Activated naive CD4-positive, alpha-beta T cell treated with anti-CD3 and anti-CD28 coated beads for 36 hours (primary cell): ENCODE measurements at regions not wholly inside any gene's neighbourhood (a gene's known extent, or its start where the extent isn't known, plus 50 kb on each side); places are given as distances from the start of the nearest gene placed in this dataset.

Experiments
- CTCF ChIA-PET: fragments of 350-600 bp; sonication (Branson Sonifier 250); formaldehyde crosslinking; loops from one replicate; lab custom pipeline; 2021; ENCODE audit warnings: antibody characterized with exemption; lab: Charles Lee
- DNase-seq: peaks from one replicate; pipeline ENCODE4 v3.0.0-alpha.2; 2020
- H3K27ac Mint-ChIP-seq: one replicate; pipeline ENCODE4 v1.8.0; 2021; ENCODE audit warnings: mild to moderate bottlenecking, mixed read lengths
- H3K27me3 Mint-ChIP-seq: one replicate; pipeline ENCODE4 v1.8.0; 2021; ENCODE audit warnings: low read depth, mixed read lengths
- H3K36me3 Mint-ChIP-seq: one replicate; pipeline ENCODE4 v1.8.0; 2021; ENCODE audit warnings: low read depth, mixed read lengths
- H3K4me1 Mint-ChIP-seq: one replicate; pipeline ENCODE4 v1.8.0; 2021; ENCODE audit warnings: low read depth, mixed read lengths
- H3K4me3 Mint-ChIP-seq: one replicate; pipeline ENCODE4 v1.8.0; 2021; ENCODE audit warnings: mild to moderate bottlenecking, moderate library complexity, mixed read lengths
- H3K9me3 Mint-ChIP-seq: one replicate; pipeline ENCODE4 v1.8.0; 2021; ENCODE audit warnings: mixed read lengths
- intact Hi-C: fragments of 100-400 bp; cut with micrococcal nuclease; formaldehyde crosslinking; loops from one replicate; pipeline ENCODE4 v1.15.1; 2023

- intact Hi-C loops: no loop called here
- Mint-ChIP-seq H3K4me1 (no peaks in the 10 kb centered on the region), H3K27ac (no peak overlapping the region), H3K36me3 (no peaks in the 10 kb centered on the region), H3K27me3 (no peaks in the 10 kb centered on the region), H3K4me3 (no peak overlapping the region), H3K9me3 (no peaks in the 10 kb centered on the region)
- CTCF ChIA-PET: no interaction called here
- no peak for DNase-seq
Observed at GRCh38 chr2:47256416-47257087, 80.2 kb upstream of the CALM2 start.

DNA sequence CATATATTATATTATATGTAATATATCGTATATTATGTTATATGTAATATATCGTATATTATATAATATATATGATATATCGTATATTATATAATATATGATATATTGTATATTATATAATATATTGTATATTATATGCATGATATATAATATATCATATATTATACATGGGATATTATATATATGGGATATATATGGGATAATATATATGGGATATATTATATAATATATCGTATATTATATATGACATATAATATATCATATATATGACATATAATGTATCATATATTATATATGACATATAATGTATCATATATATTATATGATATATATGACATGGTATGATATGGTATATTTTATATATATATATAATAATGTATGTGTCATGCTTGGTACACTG, 79.5 kb upstream of the CALM2 start:
- H3K4me3 Mint-ChIP-seq: no peak overlapping the region
- H3K27ac Mint-ChIP-seq: no peak overlapping the region
- H3K9me3 Mint-ChIP-seq: no peaks in the 10 kb centered on the region
- H3K36me3 Mint-ChIP-seq: no peaks in the 10 kb centered on the region
- no peaks in the 10 kb centered on the region for H3K4me1 Mint-ChIP-seq
- no peaks in the 10 kb centered on the region for H3K27me3 Mint-ChIP-seq
- CTCF ChIA-PET: no interaction called here
- intact Hi-C loops: no loop called here
- DNase-seq: no peak

- H3K27me3 Mint-ChIP-seq: no peaks in the 10 kb centered on the region
- CTCF ChIA-PET: interaction anchor here (0.6 to 0.7 kb wide), 2 partner anchors 19 to 324 kb away, joined by 3 read pairs; no protein-coding TSS in a partner anchor
- DNase-seq: no peak
- no peaks in the 10 kb centered on the region for H3K36me3 Mint-ChIP-seq
- H3K27ac Mint-ChIP-seq: no peak overlapping the region
- H3K4me3 Mint-ChIP-seq: no peak overlapping the region
- no peaks in the 10 kb centered on the region for H3K9me3 Mint-ChIP-seq
- intact Hi-C loops: no loop called here
- H3K4me1 Mint-ChIP-seq: no peaks in the 10 kb centered on the region
Observed at GRCh38 chr2:47254464-47254863, 78.2 kb upstream of the CALM2 start.

DNA sequence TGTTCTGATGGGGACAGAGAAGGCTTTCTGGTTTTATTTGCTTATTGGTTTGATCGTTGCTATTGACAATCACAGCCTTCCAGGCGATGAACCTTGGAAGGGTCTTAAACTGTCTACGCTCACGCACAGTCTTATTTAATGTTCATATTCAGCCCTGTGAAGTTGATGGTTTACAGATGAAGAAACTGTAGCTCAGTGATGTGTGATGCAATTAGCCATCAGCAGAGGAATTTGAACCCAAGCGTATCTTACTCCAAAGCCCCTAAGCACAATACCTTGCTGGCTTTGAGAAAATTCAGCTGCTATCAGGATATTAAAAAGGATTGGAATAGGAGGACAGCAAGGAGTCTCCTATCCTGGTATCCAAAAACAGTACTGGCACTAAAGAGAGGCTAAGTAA, 77.1 kb upstream of the CALM2 start:
- Mint-ChIP-seq H3K4me3 (no peak overlapping the region), H3K36me3 (no peaks in the 10 kb centered on the region), H3K4me1 (no peaks in the 10 kb centered on the region), H3K27ac (no peak overlapping the region), H3K9me3 (no peaks in the 10 kb centered on the region), H3K27me3 (no peaks in the 10 kb centered on the region)
- DNase-seq: no peak
- intact Hi-C loops: no loop called here
- CTCF ChIA-PET: interaction anchor here (0.6 kb wide), 1 partner anchor 410 kb away, joined by 3 read pairs; no protein-coding TSS in a partner anchor

DNA sequence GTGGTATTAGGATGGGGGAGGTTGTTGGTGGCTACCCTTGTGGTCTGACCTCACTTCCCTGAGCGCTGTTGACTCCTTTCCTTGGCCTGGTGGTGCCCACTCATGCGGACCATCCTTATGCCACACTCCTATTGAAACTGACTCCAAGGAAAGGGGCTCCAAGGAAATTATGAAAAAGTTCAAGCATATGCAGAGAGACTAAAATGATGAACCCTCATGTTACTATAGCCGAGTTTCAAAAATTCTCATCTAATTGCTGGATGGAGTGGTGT, 75.0 kb upstream of the CALM2 start:
- no peak for DNase-seq
- Mint-ChIP-seq H3K4me3 (no peak overlapping the region), H3K27ac (no peak overlapping the region), H3K9me3 (no peaks in the 10 kb centered on the region), H3K36me3 (no peaks in the 10 kb centered on the region), H3K27me3 (no peaks in the 10 kb centered on the region), H3K4me1 (no peaks in the 10 kb centered on the region)
- intact Hi-C loops: no loop called here
- CTCF ChIA-PET: no interaction called here

DNA sequence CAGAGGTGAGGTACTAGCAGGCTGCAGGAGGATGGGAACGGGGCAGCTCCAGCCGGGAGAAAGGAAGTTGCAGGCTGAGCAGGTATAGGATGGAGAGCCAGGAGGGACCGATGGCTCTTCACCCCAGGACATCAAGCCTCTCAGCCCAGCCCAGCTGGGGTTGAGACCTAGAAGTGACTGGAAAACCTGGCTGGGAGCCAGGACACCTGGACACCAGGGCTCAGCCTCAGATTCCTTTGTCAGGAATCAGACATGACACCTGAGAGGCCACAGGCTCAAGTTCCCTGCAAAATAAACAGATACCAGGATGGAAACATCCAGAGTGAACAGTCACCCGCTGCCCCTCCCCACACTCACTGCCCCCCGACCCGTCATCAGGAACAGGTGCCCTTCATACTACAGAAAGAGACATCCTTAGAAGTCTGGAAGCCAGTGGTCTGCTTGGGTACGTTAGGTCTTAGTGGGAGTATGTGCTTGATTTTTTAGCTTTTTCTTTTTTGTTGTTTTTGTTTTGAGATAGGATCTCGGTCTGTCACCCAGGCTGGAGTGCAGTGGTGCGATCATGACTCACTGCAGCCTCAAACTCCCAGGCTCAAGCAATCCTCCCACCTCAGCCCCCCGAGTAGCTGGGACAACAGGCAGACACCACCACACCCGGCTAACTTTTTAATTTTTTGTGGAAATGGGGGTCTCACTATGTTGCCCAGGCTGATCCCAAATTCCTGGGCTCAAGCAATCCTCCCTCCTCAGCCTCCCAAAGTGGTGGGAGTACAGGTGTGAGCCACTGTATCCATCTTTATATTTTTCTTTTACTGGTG, 74.5 kb upstream of the CALM2 start:
- Mint-ChIP-seq H3K9me3 (no peaks in the 10 kb centered on the region), H3K27ac (no peak overlapping the region), H3K36me3 (no peaks in the 10 kb centered on the region), H3K27me3 (no peaks in the 10 kb centered on the region), H3K4me3 (no peak overlapping the region), H3K4me1 (no peaks in the 10 kb centered on the region)
- CTCF ChIA-PET: interaction anchor here (0.6 to 0.7 kb wide), 2 partner anchors 20 to 26 kb away, joined by 3 to 6 read pairs; no protein-coding TSS in a partner anchor
- no peak for DNase-seq
- intact Hi-C loops: no loop called here

DNA sequence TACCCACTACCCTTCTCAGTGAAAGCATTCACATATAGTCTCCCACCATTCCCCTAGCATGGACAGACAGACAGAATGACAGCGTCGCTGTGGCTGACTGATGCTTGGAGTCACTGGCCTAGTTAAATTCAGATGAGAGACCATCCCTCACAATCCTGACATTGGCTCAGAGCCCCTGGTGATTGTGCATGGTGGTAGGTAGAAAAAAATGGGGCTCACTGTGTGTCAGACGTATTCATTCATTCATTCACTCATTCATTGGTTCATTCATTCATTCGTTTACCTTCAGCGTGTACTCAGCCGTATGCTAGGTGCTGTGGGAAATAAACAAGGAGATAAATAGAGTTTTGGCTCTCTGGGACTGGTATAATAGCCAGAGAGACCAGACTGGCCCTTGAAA, 73.6 kb upstream of the CALM2 start:
- H3K4me3 Mint-ChIP-seq: no peak overlapping the region
- CTCF ChIA-PET: interaction anchor here (0.6 kb wide), 1 partner anchor 21 kb away, joined by 6 read pairs; no protein-coding TSS in a partner anchor
- intact Hi-C loops: no loop called here
- H3K27me3 Mint-ChIP-seq: no peaks in the 10 kb centered on the region
- no peak overlapping the region for H3K27ac Mint-ChIP-seq
- no peaks in the 10 kb centered on the region for H3K4me1 Mint-ChIP-seq
- no peak for DNase-seq
- no peaks in the 10 kb centered on the region for H3K36me3 Mint-ChIP-seq
- H3K9me3 Mint-ChIP-seq: no peaks in the 10 kb centered on the region

DNA sequence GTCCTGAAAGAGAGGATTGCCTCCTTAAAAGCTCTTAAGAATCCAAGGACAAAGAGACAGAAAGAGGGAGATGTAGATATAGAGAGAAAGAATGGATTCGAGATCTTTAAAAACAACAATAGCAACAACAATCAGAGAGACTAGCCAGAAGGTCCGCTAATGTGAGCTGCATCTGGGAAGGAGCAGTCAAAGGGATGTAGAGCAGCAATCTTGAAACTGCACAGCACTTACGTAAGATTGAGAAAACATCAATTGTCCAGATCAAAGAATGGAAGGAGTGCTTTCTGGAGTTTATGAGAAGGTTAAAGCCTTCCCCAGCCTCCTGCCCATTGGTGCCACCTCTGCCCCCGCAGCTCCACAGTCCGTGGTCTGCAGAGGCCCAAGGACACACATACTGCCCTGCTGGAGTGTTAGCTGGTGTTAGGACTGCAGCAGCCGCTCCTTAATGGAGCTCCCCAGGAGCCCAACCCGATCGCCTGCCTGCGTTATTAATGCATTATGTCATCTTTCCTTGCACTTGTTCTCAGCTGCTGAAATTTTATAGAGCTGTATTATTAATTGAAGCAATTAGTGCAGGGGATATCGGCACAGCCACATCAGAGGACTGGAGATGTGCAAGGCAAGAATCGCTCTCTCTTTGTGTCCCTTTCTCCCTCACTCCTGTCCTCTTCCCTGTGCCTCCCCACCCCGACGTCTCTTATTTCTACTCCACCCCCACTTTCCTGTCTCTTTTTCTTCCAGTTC, 73.0 kb upstream of the CALM2 start:
- H3K4me1 Mint-ChIP-seq: no peaks in the 10 kb centered on the region
- no peaks in the 10 kb centered on the region for H3K27me3 Mint-ChIP-seq
- H3K4me3 Mint-ChIP-seq: no peak overlapping the region
- H3K27ac Mint-ChIP-seq: no peak overlapping the region
- no peaks in the 10 kb centered on the region for H3K9me3 Mint-ChIP-seq
- DNase-seq: no peak
- H3K36me3 Mint-ChIP-seq: no peaks in the 10 kb centered on the region
- intact Hi-C loops: no loop called here
- CTCF ChIA-PET: no interaction called here

- Mint-ChIP-seq H3K36me3 (no peaks in the 10 kb centered on the region), H3K27me3 (no peaks in the 10 kb centered on the region), H3K27ac (no peak overlapping the region), H3K4me3 (no peak overlapping the region), H3K4me1 (no peaks in the 10 kb centered on the region), H3K9me3 (no peaks in the 10 kb centered on the region)
- intact Hi-C loops: no loop called here
- CTCF ChIA-PET: no interaction called here
- DNase-seq: no peak
Observed at GRCh38 chr2:47243596-47244323, 67.4 kb upstream of the CALM2 start.

GRCh38 chr2:47241715-47242114, 65.4 kb upstream of the CALM2 start:
- CTCF ChIA-PET: no interaction called here
- no peak overlapping the region for H3K4me3 Mint-ChIP-seq
- no peaks in the 10 kb centered on the region for H3K27me3 Mint-ChIP-seq
- no peaks in the 10 kb centered on the region for H3K4me1 Mint-ChIP-seq
- no peak overlapping the region for H3K27ac Mint-ChIP-seq
- no peak for DNase-seq
- H3K9me3 Mint-ChIP-seq: no peaks in the 10 kb centered on the region
- no peaks in the 10 kb centered on the region for H3K36me3 Mint-ChIP-seq
- intact Hi-C loops: no loop called here

- intact Hi-C loops: no loop called here
- no peaks in the 10 kb centered on the region for H3K9me3 Mint-ChIP-seq
- CTCF ChIA-PET: no interaction called here
- no peaks in the 10 kb centered on the region for H3K4me1 Mint-ChIP-seq
- H3K27me3 Mint-ChIP-seq: no peaks in the 10 kb centered on the region
- DNase-seq: no peak
- no peak overlapping the region for H3K4me3 Mint-ChIP-seq
- no peaks in the 10 kb centered on the region for H3K36me3 Mint-ChIP-seq
- H3K27ac Mint-ChIP-seq: no peak overlapping the region
Observed at GRCh38 chr2:47239119-47239969, 63.0 kb upstream of the CALM2 start.
